ENCODE measurements at regions not wholly inside any gene's neighbourhood (a gene's known extent, or its start where the extent isn't known, plus 50 kb on each side); places are given as distances from the start of the nearest gene placed in this dataset.

DNA sequence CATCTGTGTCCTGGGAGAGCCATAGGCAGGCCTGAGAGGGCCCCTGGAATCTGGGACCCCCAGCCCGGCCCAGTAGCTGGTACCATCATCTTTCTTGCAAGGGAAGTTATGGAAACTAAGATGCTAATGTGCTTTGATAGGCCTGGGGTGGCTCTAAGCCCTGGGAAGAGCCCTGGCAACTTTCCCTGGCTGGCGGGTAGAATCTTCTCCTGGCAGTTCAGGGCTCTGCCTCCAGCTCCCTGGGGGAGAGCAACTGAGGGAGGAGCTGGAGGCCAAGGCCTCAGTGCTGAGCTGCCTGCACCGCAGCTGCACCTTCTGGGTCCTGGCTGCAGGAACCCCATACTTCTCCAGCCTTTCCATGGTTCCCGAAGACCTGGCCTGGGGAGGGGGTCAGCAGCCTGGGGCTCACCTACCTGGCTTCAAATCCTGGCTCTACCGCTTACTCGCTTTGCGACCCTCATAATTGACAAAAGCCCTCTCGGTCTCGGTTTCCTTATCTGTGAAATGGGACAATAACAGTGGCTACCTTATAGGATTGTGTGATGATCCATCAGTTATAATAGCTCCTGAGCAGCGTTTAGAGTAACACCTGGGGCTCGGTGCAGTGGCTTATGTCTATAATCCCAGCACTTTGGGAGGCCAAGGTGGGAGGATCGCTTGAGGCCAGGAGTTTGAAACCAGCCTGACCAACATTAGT lies 333.7 kb downstream of the SEC14L1 start:
- no peak for DNase-seq (ENCODE audit: low spot score)

DNA sequence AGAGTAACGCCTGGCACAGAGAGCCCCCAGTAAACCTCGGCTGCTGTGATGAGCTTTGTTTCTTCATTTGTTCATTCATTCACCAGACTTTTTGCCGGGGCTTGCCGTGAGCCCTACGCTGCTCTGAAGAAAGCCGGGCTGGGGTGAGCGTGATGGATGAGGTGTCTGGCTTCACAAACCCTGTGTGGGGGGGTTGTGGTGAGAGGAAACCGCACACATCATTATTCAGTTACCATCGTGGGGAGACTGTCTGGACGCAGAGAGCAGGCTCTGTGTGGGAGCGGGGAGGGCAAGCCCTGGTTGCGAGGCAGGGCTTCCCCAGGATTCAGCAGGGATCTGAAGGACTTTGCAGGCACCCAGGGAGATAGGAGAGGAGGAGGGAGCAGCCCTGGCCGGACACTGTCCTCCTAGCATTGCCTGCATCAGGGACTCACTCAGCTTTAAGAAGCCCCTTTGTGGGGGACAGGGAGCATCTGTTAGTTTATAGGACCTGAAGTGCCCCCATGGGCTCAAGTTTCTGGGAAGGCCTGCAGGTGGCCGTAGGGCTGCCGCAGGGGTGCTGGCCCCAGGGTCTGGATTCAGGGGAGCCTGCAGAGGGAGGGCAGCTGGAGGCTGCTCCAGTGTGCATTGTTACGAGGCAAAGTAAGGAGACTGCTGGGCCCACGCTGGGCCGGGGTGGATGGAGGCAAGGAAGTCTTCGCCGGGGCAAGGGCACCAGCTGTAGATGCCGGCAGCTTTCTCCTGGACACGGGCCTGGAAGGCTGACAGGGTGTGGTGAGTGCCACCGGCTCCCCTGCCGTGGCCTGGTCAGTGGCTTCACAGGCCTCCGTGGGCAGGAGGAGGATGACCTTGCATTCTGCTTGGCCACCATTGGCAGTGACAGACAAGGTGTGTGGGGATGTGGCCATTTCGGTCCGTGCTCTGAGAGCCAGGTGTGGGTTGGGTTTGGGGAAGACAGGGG lies 334.5 kb downstream of the SEC14L1 start:
- DNase-seq (ENCODE audit: low spot score) = peak; percentile 77

DNA sequence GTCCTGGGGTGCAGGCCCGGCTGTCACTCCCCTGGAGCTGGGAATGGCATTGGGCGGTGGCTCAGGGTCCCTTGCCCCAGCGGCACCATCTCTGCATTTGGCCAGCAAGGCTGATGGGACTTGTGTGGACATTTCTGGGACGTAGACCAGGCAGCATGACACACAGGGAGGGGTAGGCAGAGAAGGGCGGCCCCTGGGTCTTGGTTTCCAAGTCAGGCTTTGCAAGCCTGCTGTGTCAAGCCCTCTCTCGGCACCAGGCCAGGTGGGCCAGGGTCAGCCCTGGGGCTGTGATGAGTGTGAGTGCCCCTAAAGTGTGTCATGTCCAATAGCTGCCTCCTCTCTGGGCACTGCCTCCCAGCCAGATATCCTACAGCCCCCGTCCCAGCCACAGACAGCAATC lies 335.2 kb downstream of the SEC14L1 start:
- no peak for DNase-seq (ENCODE audit: low spot score)

DNA sequence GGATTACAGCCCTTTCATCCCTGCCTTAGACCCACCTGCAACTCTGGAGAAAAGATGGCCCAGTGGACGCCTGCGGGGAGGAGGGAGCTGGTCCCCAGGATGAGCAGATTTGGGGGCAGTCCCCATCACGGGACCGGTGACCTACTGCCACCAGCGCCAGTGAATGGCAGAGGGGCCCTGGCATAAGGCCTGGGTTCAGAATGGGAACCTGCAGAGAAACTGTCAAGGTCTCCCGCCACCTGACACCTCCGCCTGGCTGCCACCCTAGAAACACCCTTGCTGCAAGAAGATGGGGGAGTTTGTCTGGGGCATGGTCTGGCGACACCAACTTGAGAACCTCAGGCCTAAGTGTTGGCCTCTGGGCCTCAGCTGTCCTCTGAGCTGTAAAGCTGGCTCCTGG lies 335.7 kb downstream of the SEC14L1 start:
- no peak for DNase-seq (ENCODE audit: low spot score)

DNA sequence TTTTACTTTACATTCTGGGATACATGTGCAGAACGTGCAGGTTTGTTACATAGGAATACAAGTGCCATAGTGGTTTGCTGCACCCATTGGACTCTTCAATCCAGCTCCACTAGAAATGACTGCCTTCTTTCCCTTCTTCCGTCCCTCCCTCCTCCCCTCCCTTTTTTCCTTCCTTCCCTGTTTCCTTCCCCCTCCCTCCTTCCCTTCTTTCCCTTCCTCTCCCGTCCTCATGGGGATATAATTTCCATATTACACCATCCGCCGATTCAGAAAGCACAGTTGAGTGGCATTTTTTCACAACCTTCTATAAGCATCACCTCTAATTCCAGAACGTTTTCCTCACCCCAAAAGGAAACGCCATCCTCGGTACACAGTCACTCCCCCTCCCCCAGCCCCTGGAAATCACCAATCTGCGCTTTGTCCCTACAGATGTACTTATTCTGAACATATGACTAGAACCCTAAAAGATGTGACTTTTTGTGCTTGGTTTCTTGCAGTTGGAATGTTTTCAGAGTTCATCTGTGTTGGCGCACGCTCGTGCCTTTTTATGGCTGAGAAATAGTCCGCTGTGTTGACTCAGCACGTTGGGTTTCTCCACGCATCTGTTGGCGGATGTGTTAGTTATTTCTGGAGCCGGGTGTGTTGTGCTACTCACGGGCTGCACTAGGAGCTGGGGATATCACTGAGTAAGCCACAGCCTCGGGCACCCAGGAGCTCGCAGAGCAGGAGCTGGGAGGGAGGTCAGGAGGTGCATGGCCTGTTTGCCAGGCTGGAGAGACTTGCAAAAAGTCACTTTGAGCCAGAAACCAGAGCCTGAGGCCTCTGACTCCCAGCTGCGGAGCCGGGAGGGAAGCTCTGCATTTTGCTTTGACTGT lies 336.4 kb downstream of the SEC14L1 start:
- DNase-seq (ENCODE audit: low spot score) = no peak

DNA sequence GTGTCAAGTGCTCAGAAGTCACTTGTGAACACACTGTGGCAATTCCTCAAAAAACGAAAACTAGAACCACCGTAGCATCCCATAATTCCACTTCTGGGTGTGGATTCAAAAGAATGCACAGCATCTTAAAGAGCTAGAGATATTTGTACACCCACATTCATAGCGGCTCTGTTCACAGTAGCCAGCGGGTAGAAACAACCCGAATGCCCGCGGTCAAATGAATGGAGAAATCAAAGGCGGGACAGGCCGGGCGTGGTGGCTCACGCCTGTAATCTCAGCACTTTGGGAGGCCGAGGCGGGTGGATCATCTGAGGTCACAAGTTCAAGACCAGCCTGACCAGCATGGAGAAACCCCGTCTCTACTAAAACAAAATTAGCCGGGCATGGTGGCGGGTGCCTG lies 337.5 kb downstream of the SEC14L1 start:
- no peak for DNase-seq (ENCODE audit: low spot score)

DNA sequence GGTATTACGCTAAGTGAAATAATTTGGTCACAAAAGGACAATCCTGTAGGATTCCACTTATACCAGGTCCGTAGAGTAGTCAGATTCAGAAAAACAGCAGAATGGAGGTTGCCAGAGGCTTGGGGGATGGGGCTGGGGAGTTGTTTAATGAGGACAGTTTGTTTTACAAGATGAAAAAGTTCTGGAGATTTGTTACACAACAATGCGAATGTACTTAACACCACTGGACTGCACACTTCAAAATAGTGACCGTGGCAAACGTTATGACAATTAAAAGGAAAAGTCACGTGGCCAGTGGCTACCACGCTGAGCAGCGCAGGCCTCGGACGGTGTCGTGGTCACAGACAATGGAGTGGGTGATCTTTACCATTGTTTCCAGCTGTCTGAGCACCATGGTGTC lies 338.1 kb downstream of the SEC14L1 start:
- no peak for DNase-seq (ENCODE audit: low spot score)

DNA sequence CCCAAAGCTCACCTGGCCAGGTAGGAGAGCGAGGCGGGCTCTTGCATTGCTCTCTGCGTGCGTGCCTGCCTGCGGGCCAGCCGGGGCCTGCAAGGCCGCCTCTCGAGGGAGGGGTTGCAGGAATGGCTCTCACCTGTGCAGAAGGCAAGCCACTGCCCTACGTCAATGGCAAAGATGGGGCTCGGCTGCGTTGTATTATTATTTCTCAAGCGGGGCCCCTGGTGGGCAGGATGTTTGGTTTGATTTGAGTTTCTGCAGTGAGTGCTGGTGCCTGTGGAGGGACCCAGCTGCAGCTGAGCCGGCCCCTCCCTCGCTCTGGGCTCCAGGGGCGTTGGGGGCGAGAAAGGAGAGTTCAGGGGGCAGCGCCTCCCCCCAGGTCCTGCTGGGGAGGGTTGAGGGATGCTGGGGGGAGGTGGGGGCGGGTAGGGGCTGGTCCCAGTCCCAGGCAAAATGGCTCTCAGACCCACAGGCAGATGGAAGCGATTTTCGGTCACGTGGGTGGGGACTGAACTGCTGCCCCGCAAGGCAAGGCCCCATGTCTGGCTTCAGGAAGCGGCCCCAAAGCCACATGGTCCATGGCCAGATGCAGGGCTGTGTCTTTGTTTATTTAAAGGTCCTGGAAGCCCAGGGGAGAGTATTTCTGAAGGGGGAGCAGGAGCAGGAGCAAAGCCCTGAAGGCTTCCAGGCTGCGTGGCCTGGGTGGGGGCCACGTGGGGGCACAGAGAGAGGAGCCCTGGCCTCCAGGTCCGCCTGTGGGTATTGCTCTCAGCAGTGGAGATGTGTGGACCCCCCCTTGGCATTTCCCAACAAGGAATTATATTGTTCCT lies 338.8 kb downstream of the SEC14L1 start:
- no peak for DNase-seq (ENCODE audit: low spot score)

DNA sequence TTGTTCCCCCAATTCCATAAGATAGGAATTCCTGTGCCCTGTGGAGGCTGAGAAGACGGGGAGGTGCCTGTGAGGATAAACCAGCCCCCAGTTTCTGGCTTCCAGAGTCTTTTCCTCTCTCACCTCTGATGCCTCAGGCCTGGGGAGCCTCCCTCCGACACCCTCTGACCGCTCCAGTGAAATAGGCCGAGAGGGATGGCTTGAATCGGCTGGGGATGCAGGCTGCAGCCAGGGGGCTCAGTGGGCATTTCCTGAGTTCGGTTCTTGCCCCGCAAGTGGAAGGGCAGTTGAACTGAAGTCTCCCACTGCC lies 339.4 kb downstream of the SEC14L1 start:
- DNase-seq (ENCODE audit: low spot score) = no peak

DNA sequence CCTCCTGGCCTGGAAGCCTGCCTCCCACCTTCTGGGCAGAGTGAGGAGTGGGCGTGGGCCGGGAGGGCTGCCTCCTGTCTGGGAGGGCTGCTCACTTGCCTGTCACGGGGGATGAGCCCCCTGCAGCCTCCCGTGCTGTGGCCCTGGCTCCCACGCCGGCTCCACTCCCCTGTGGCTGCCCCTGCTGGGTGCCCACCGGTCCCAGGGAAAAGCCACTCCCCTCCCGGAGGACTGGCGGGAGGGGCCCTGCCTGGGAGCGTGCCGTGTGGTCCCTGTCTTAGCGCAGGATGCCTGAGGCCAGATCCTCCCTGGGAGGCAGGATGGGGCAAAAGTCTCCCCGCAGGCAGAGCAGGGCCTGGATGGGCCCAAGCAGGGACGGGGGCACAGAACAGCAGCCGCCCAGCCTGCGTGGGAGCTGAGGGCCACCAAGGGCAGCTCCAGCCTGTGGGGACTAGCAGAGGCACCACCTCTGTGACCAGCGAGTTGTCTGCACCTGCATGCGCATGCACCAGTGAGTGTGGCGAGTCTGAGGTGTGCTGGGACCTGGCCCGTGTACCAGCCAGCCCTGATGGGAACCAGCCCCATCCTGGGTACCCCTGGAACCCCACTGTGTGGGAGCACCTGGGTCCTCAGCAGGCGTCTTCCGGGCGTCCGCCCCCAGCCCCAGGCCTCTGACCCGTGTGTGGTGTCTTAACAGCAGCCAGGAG lies 339.9 kb downstream of the SEC14L1 start:
- no peak for DNase-seq (ENCODE audit: low spot score)

DNA sequence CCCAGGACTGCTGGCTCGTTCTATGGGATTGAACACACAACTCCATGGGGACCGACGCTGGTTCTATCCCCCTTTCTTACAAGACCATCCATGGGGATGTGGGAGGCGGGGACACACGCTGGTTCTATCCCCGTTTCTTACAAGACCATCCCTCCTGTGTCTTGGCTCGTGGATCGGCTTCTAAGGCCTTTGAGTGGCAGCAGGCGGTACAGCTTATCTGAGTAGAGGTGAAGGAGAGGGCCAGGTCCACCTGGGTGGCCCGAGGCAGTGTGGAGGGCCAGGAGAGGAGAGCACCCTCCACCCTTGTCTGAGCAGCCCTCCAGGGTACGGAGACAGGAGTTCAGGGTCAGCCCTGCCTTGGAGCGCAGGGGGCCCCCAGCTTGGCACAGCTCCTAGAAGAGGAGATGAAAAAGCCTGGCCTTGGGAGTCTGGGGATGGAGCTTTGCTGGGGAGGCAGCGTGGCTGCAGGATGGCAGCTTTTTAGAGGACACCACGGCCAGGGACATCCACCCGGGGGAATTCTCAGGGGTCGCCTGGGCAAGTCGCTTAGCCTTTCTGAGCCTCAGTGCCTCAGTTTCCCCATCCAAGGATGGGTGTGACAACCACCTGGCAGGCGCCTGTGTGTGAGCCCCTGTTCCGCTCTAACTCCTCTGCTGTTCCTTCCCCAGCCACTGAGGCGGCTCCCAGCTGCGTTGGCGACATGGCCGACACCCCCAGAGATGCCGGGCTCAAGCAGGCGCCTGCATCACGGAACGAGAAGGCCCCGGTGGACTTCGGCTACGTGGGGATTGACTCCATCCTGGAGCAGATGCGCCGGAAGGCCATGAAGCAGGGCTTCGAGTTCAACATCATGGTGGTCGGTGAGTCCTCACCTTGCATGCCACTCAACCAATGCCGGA lies 341.0 kb downstream of the SEC14L1 start:
- DNase-seq (ENCODE audit: low spot score) = no peak

DNA sequence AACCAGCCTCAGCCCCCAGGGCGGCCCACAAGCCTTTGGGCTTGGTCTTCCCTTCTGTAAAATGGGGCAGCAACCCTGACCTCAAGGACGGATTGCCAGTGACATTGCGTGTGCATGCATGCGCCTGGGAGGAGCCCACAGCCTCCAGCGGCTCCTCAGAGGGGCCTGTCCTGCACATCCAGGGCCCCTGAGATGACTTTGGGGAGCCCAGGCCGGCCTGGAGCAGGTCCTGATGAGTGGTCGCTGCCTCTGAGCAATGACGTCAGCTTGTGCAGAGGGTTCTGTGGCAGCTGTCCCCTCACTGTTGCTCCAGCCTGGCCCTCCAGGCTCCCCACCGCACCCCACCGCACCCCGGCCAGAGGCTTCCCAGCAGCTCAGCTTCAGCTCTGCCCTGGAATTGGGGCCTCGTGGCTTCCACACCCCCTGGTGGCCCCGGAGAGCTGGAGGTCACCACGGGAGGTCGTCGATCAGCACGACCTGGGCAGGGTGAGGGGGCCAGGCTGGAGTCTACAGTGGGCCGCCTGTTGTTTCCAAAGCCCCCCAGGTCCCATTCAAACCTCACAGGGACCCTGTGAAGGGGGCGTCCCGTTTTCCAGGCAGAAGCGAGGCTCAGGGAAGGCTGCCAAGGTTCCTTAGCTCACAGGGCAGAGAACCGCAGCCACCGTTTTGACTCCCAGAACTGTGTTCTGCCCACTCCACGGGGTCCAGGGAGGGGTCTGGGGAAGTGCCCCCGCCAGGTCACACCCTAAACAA lies 341.8 kb downstream of the SEC14L1 start:
- DNase-seq (ENCODE audit: low spot score) = no peak

DNA sequence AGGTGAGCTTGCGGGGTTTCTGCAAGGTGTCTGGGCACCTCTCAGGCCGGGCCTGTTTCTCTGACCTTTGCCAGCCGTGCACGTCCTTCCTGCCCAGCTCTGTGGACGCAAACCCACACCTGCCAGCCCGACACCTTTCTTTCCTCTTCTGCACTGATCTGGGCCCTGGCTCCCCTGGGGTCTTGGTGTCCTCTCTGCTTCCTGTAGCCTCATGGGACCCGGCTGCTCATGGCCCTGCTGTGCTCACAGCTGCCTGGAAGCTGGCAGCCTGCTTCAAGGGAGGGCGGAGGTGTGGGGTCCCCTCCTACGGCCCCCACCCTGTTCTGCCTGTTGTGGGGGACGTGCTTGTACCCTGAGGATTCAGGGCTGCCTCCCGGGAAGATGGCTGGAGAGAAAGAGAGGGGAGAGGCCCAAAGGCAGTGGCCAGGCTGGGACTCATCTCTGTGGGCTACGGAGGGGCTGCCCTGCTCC lies 342.4 kb downstream of the SEC14L1 start:
- no peak for DNase-seq (ENCODE audit: low spot score)

DNA sequence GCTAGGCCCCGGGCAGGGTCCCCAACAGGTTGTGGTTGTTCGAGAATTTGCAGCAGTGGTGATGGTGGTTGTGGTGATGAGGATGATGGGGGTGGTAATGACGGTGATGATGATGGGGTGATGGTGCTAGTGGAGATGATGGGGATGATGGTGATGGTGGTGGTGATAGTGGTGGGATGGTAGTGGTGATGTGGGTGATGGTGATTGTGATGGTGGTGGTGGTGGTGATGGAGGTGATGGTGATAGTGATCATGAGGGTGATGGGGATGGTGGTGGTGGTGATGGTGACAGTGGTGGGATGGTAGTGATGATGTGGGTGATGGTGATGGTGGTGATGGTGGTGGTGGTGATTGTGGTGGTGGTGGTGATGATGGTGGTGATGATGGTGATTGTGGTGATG lies 343.3 kb downstream of the SEC14L1 start:
- DNase-seq (ENCODE audit: low spot score) = no peak

DNA sequence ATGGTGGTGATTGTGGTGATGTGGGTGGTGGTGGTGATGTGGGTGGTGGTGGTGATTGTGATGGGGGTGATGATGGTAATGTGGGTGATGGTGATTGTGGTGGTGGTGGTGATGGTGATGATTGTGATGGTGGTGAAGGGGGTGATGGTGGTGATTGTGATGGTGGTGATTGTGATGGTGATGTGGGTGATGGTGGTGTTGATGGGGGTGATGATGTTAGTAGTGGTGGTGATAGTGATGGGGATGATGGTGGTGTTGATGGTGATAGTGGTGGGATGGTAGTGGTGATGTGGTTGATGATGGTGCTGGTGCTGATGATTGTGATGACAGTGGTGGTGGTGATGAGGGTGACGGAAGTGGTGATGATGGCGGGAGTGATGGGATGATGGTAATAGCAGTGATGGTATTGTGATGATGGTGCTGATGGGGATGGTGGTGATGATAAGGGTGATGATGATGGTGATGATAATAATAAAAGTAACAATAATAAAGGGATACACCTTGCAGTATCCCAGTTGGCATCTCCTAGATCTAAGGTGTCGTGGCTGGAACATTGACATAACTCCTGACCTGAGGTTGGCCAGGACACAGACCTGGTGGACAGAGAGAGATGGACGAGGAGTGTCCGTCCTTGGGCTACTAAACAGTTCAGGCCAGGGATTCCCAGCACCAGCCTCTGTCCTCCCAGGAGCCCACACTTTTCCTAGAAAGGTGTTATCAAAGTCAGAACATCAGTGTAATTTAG lies 344.5 kb downstream of the SEC14L1 start:
- DNase-seq (ENCODE audit: low spot score) = no peak

DNA sequence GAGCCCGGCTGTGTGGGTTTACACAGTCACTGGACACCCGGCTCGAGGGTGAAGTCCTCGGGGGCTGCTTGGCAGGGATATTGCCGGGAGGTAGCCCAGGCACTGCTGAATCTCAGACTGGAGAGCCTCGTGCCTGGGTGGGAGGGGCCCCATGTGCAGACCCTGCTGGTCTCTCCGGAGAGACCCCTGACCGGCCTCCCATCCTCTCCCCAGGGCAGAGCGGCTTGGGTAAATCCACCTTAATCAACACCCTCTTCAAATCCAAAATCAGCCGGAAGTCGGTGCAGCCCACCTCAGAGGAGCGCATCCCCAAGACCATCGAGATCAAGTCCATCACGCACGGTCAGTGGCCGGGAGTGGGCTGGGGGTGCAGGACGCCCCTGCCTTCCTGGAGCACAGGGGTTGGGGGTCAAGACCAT lies 346.5 kb downstream of the SEC14L1 start:
- no peak for DNase-seq (ENCODE audit: low spot score)

DNA sequence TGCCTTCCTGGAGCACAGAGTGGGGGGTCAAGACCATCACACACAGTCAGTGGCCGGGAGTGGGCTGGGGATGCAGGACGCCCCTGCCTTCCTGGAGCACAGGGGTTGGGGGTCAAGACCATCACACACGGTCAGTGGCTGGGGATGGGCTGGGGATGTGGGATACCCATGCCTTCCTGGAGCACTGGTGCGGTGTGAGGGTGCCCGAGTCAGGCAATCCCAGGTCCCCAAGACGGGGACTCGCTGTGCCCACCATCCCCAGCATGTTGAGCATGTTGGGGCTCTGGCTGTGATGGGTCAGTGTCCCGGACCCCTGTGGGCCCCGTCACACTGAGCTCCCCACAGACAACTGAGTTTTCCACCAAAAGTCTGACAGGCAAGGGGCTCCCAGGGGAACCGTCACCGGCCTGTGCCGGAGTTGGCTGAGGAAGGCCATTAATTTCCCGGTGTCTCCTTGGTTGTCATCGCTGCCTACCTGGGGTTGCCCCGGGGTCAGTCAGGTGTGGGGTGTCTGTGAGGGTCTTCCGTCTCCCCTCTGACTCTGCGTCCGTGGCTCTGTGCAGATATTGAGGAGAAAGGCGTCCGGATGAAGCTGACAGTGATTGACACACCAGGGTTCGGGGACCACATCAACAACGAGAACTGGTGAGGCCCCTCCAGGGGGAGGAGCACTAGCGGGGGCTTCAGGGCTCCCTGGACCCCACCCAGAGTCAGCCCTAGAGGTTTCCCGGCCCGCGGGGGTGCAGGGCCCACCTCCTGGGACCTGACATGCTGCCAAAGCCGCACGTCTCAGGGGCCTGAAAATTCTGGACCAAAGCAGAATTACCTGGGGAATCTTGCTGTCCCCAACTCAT lies 347.1 kb downstream of the SEC14L1 start:
- no peak for DNase-seq (ENCODE audit: low spot score)
